ENCODE measurements at regions not wholly inside any gene's neighbourhood (a gene's known extent, or its start where the extent isn't known, plus 50 kb on each side); places are given as distances from the start of the nearest gene placed in this dataset.

GRCh38 chr9:38183994-38184568 lies 115.1 kb upstream of the SHB start:
- no peak overlapping the region for H4K8ac ChIP-seq (ENCODE audit: extremely low read depth, insufficient read depth, low read length)
- H2BK120ac ChIP-seq (replicated peaks; ENCODE audit: low read depth, low read length), result no peak overlapping the region
- H2AFZ ChIP-seq (ENCODE audit: low read length), result no peak overlapping the region
- H3K4me1 ChIP-seq (replicated peaks in 1 of 4; ENCODE audit: control insufficient read depth in 3 of 4, insufficient read depth in 4 of 4, low read length in 3 of 4), result peaks cover 0 to 8% (median 4%) of the 10 kb centered on the region in 4 experiments; a peak in 4 of 7 replicates
- H2BK12ac ChIP-seq (ENCODE audit: low read depth, low read length), result no peak overlapping the region
- no peak overlapping the region for H3K9ac ChIP-seq (replicated peaks in 1 of 4; ENCODE audit: extremely low read depth in 1 of 4, low read depth in 3 of 4, low read length in 3 of 4)
- no peak overlapping the region for H2AK5ac ChIP-seq (ENCODE audit: low read depth, low read length)
- H3K4ac ChIP-seq (replicated peaks; ENCODE audit: insufficient read length, low read depth, low read length), result no peak overlapping the region
- no peak overlapping the region for H2BK20ac ChIP-seq (ENCODE audit: low read length)
- H3K36me3 ChIP-seq (ENCODE audit: control insufficient read depth in 2 of 4, insufficient read depth in 4 of 4, low read length in 3 of 4), result no peaks in the 10 kb centered on the region
- H3K9me3 ChIP-seq (ENCODE audit: insufficient read depth in 2 of 2, low read depth in 1 of 2, low read length in 1 of 2), result no peaks in the 10 kb centered on the region
- no peaks in the 10 kb centered on the region for H4K20me1 ChIP-seq (replicated peaks in 1 of 2; ENCODE audit: control insufficient read depth in 1 of 2, insufficient read depth in 2 of 2, low read length in 2 of 2)
- H3K23me2 ChIP-seq (ENCODE audit: low read depth, low read length), result no peaks in the 10 kb centered on the region
- no peak overlapping the region for H3K4me2 ChIP-seq (ENCODE audit: insufficient read depth in 1 of 2, low read depth in 2 of 2, low read length in 2 of 2)
- no peak overlapping the region for H2BK5ac ChIP-seq (ENCODE audit: low read depth, low read length)
- no peak overlapping the region for H3K56ac ChIP-seq (replicated peaks; ENCODE audit: insufficient read length, low read depth, low read length)
- no peaks in the 10 kb centered on the region; a peak in 1 of 7 replicates for H3K27me3 ChIP-seq (replicated peaks in 1 of 4; ENCODE audit: control insufficient read depth in 3 of 4, extremely low read depth in 1 of 4, insufficient read depth in 3 of 4, low read length in 3 of 4)
- H4K91ac ChIP-seq (replicated peaks; ENCODE audit: insufficient read length, low read length), result no peak overlapping the region
- ChIA-PET CTCF (ENCODE audit: partially characterized antibody) (no interaction called here), POLR2A (ENCODE audit: partially characterized antibody) (no interaction called here)
- H3K4me3 ChIP-seq (ENCODE audit: extremely low read depth in 1 of 4, insufficient read depth in 2 of 4, low read depth in 3 of 4, low read length in 4 of 4), result no peak overlapping the region
- no peaks in the 10 kb centered on the region for H3K79me2 ChIP-seq (ENCODE audit: control insufficient read depth in 1 of 2, insufficient read depth in 2 of 2, low read length in 2 of 2)
- no peaks in the 10 kb centered on the region for H3K79me1 ChIP-seq (ENCODE audit: low read depth, low read length)
- H3K27ac ChIP-seq (ENCODE audit: low read depth, low read length), result no peak overlapping the region
- TF ChIP-seq MAX (IDR thresholded peaks at IDR 0.05), result 0 out of 2 replicates have a peak, but pooled peaks have one; percentile 6
- TF ChIP-seq POLR2A (IDR thresholded peaks at IDR 0.05; ENCODE audit: control extremely low read depth in 1 of 2, low read depth in 2 of 2, low read length in 2 of 2), result no peak
- no peak for TF ChIP-seq KDM5A (IDR thresholded peaks at IDR 0.05; ENCODE audit: low read length)
- TF ChIP-seq SIN3A (conservative IDR thresholded peaks at IDR 0.05 in 1 of 2, IDR thresholded peaks at IDR 0.05 in 1 of 2; ENCODE audit: low read depth in 1 of 2, low read length in 2 of 2), result no peak
- no peak for TF ChIP-seq RXRA (IDR thresholded peaks at IDR 0.05; ENCODE audit: insufficient read depth, low read depth, low read length)
- TF ChIP-seq SRF (IDR thresholded peaks at IDR 0.05; ENCODE audit: low read depth, low read length), result no peak
- TF ChIP-seq CEBPB (IDR thresholded peaks at IDR 0.05; ENCODE audit: low read depth, low read length), result no peak
- no peak for TF ChIP-seq CHD2 (IDR thresholded peaks at IDR 0.05; ENCODE audit: low read length)
- TF ChIP-seq BRCA1 (IDR thresholded peaks at IDR 0.05; ENCODE audit: low read depth, low read length), result no peak
- H3K23ac ChIP-seq (ENCODE audit: insufficient read length), result no peak overlapping the region
- no peak overlapping the region for H3K18ac ChIP-seq (ENCODE audit: extremely low read depth, low read length)
- H3K14ac ChIP-seq (ENCODE audit: insufficient read length), result no peak overlapping the region
- peak; percentile 81 for FAIRE-seq
- no peak overlapping the region for H4K5ac ChIP-seq (ENCODE audit: insufficient read length, low read depth, low read length)
- no peak overlapping the region for H2BK15ac ChIP-seq (ENCODE audit: low read length)
- no peak for DNase-seq (ENCODE audit: low read depth in 1 of 2, low spot score in 2 of 2)

Data from H1 (cell line).